ENCODE measurements at regions not wholly inside any gene's neighbourhood (a gene's known extent, or its start where the extent isn't known, plus 50 kb on each side); places are given as distances from the start of the nearest gene placed in this dataset.

- TF ChIP-seq CTCF (conservative IDR thresholded peaks at IDR 0.05 in 1 of 2, IDR thresholded peaks at IDR 0.05 in 1 of 2; ENCODE audit: extremely low read depth in 1 of 2, insufficient read depth in 1 of 2, low read depth in 1 of 2, low read length in 2 of 2) (no peak), EZH2 (IDR thresholded peaks at IDR 0.05; ENCODE audit: borderline replicate concordance, low read length) (no peak)
These were observed 162.6 kb downstream of the SALL1 start for GRCh38 chr16:50988441-50988840.

All from mammary epithelial cell (primary cell).